ENCODE measurements at regions not wholly inside any gene's neighbourhood (a gene's known extent, or its start where the extent isn't known, plus 50 kb on each side); places are given as distances from the start of the nearest gene placed in this dataset.

DNA sequence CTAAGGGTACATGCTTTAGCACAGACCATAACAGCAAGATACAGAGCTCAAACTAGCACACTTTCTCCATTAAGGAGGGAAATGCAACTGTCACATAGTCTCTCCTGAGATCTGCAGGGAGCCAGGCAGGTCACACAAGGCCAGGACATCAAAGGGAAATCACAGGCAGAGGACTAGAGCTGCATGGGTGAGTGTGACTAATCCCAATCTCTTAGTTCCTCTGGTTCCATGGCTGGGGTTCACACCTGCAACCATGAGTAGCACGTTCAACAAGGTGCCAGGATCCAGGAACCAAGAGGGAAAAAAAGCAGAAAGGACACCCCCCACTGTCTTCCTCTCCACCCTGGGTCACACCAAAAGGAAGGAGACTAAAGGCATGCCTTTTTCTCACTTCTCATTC, 296.5 kb upstream of the STEAP1 start:
- Histone ChIP-seq H3K9me3 (peaks cover 7 to 26% (median 24%) of the 10 kb centered on the region in 4 donors), H3K27me3 (no peaks in the 10 kb centered on the region), H3K4me1 (no peaks in the 10 kb centered on the region), H3K36me3 (no peaks in the 10 kb centered on the region), H3K4me3 (no peak overlapping the region), H3K27ac (no peak overlapping the region)
- DNase-seq: no peak
- WGBS, 5 donors: 62 to 90% (median 70%) methylated on average over 1 of the region's 1 CpG
- TF ChIP-seq EP300 (IDR thresholded peaks at IDR 0.05) (no peak), POLR2AphosphoS5 (IDR thresholded peaks at IDR 0.05) (no peak), POLR2A (IDR thresholded peaks at IDR 0.05) (no peak), CTCF (IDR thresholded peaks at IDR 0.05) (no peak)
- intact Hi-C loops (cut with DNase I; ENCODE audit: low total_unique reads): no loop called here

DNA sequence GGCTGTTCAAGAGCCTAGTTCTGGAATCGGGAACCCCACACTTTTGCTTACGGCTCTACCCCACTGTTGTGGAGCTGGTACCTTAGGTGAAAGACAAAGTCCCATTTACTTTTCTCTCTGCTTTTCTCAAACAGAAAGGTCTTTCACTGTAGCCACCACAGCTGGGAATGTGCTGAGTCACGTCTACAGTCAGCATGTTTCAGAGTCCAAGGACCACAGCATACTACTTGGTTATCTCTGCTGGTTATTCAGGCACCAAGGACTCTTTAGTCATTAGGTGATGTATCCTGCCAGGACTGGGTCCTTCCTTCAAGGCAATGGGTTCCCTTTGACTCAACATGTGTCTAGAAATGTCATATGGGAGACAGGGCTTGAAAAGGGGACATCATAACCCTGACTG, 266.8 kb upstream of the STEAP1 start:
- H3K27me3 ChIP-seq: no peaks in the 10 kb centered on the region
- no peak overlapping the region for H3K27ac ChIP-seq
- H3K4me3 ChIP-seq: no peak overlapping the region
- H3K9me3 ChIP-seq: no peaks in the 10 kb centered on the region
- WGBS, 5 donors: 81 to 92% (median 83%) methylated on average over 3 of the region's 3 CpGs
- peak in 1 of 2 donors; percentile 15 for DNase-seq
- intact Hi-C loops (cut with DNase I; ENCODE audit: low total_unique reads): no loop called here
- H3K36me3 ChIP-seq: no peaks in the 10 kb centered on the region
- TF ChIP-seq POLR2AphosphoS5 (IDR thresholded peaks at IDR 0.05): no peak
- no peak for TF ChIP-seq POLR2A (IDR thresholded peaks at IDR 0.05)
- TF ChIP-seq EP300 (IDR thresholded peaks at IDR 0.05): no peak
- TF ChIP-seq CTCF (IDR thresholded peaks at IDR 0.05): no peak
- no peaks in the 10 kb centered on the region for H3K4me1 ChIP-seq

DNA sequence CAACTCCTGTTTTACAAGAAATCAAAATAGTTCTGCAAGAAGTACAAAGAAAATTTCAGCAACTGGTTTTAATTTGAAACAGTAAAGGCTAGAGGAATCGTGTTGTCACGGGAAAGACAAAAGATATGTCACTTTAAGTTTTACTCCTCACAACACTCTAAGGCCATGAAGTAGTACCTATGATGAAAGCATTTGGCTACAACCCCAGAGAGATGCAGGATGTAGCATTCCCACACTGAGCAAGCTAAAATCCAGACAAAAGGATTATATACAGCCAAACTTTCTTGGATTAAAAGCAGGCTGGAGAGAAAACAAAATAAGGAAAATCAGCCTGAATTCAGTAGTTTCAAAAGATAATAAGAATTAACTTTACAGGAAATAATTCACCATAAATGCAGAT, 245.5 kb upstream of the STEAP1 start:
- no peaks in the 10 kb centered on the region for H3K4me1 ChIP-seq
- H3K27ac ChIP-seq: no peak overlapping the region
- no peak for DNase-seq
- no peaks in the 10 kb centered on the region for H3K9me3 ChIP-seq
- WGBS, 5 donors: 63 to 80% (median 65%) methylated on average over 2 of the region's 2 CpGs
- intact Hi-C loops (cut with DNase I; ENCODE audit: low total_unique reads): no loop called here
- no peak overlapping the region for H3K4me3 ChIP-seq
- no peaks in the 10 kb centered on the region for H3K36me3 ChIP-seq
- TF ChIP-seq POLR2A (IDR thresholded peaks at IDR 0.05): no peak
- no peak for TF ChIP-seq EP300 (IDR thresholded peaks at IDR 0.05)
- TF ChIP-seq CTCF (IDR thresholded peaks at IDR 0.05): no peak
- no peak for TF ChIP-seq POLR2AphosphoS5 (IDR thresholded peaks at IDR 0.05)
- H3K27me3 ChIP-seq: no peaks in the 10 kb centered on the region

DNA sequence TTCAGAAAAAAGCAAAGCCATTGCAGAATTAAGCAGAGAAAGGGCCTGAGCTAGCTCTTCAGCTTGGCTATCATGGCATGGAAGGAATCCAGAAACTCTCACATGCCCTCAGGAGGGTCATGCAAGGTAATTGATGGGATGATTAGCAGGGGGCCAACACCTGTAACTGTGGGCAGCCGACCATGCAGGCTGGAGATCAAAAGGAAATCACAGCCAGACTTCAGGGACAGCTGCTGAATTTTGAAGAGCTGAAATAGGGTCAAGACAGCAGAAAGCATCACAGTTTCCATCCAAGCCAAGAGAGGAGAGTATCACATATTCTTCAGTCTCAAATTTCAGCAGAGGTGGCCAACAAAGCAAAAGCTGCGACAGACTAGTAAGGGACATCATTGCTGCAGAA, 239.6 kb upstream of the STEAP1 start:
- intact Hi-C loops (cut with DNase I; ENCODE audit: low total_unique reads): no loop called here
- Histone ChIP-seq H3K4me1 (no peaks in the 10 kb centered on the region), H3K27ac (no peak overlapping the region), H3K27me3 (no peaks in the 10 kb centered on the region), H3K36me3 (no peaks in the 10 kb centered on the region), H3K9me3 (no peaks in the 10 kb centered on the region), H3K4me3 (no peak overlapping the region)
- 18 to 60% (median 30%) methylated on average over 2 of the region's 2 CpGs for WGBS, 5 donors
- no peak for DNase-seq
- no peak for TF ChIP-seq CTCF (IDR thresholded peaks at IDR 0.05)
- no peak for TF ChIP-seq POLR2A (IDR thresholded peaks at IDR 0.05)

GRCh38 chr7:89926194-89926593, 228.1 kb upstream of the STEAP1 start:
- intact Hi-C loops (cut with DNase I; ENCODE audit: low total_unique reads): no loop called here
- Histone ChIP-seq H3K4me1 (no peaks in the 10 kb centered on the region), H3K27me3 (no peaks in the 10 kb centered on the region), H3K4me3 (no peak overlapping the region), H3K36me3 (no peaks in the 10 kb centered on the region), H3K9me3 (no peaks in the 10 kb centered on the region), H3K27ac (no peak overlapping the region)
- TF ChIP-seq POLR2A (IDR thresholded peaks at IDR 0.05) (no peak), POLR2AphosphoS5 (IDR thresholded peaks at IDR 0.05) (no peak)
- WGBS, 5 donors: 50 to 95% (median 67%) methylated on average over 2 of the region's 2 CpGs
- DNase-seq: no peak
